Heart left ventricle (tissue), 13 donors: ENCODE measurements at regions not wholly inside any gene's neighbourhood (a gene's known extent, or its start where the extent isn't known, plus 50 kb on each side); places are given as distances from the start of the nearest gene placed in this dataset.

Experiments
- CTCF ChIP-seq, 12 donors: fragments of 200-600 bp; sonication (generic) in 4 of 12; IDR thresholded peaks; one replicate each; pipeline versions ENCODE4 v1.5.0 to v1.8.0; 2018 to 2022; ENCODE audit warnings: antibody characterized with exemption in 12 of 12, mild to moderate bottlenecking in 5 of 12
- POLR2A ChIP-seq, 2 donors: fragments of 450-650 bp; IDR thresholded peaks; one replicate each; pipeline ENCODE4 v1.6.1; 2017; ENCODE audit warnings: antibody characterized with exemption in 2 of 2, mild to moderate bottlenecking in 2 of 2, moderate library complexity in 2 of 2
- donor health status: ischemic (EF 13 %, LVEDD 7.1; RV severe dilation, severe dysfunction).
- donor health status: DM: no; HTN: yes; CAD: no.
- donor health status: DM: no; HTN: no; CAD: no.
- donor health status: ischemic (EF 25% LVEDD 6.9; RV normal size, moderate dysfunction).
- donor health status: ischemic (EF 25% LVEDD 5.7; RV mildly dilated, moderate dysfunction).
- donor health status: ischemic (EF 35%, LVEDD 5.7; RV mildly dilated, moderate dysfunction).
- donor health status: nonischemic (EF 11% LVEDD 7.7; RV severe dilation, severe dysfunction).
- donor health status: DM: yes; HTN: yes; CAD: no.
- donor health status: PGD.
- donor health status: ischemic (EF 29% LVEDD 5.4; RV normal size, mild dysfunction).
- donor health status: nonischemic (EF 23%, LVEDD 6.1; RV moderate dilation, normal function).

GRCh38 chr11:116397602-116398084 lies 375.1 kb downstream of the BUD13 start:
- no peak for TF ChIP-seq CTCF (IDR thresholded peaks at IDR 0.05)
- TF ChIP-seq POLR2A (IDR thresholded peaks at IDR 0.05) = no peak
